K562 (cell line): ENCODE measurements at regions not wholly inside any gene's neighbourhood (a gene's known extent, or its start where the extent isn't known, plus 50 kb on each side); places are given as distances from the start of the nearest gene placed in this dataset.

Experiments
- ARHGAP35 ChIP-seq: fragments of 450-650 bp; IDR thresholded peaks from 2 replicates; pipeline ENCODE4 v1.6.1; 2018; ENCODE audit not compliant: partially characterized antibody
- BMI1 ChIP-seq: fragments of 150-350 bp; IDR thresholded peaks from 2 replicates; pipeline ENCODE4 v1.6.1; 2014; ENCODE audit warnings: low read length
- CHD2 ChIP-seq: IDR thresholded peaks from 2 replicates; pipeline ENCODE4 v1.6.1; 2011; ENCODE audit warnings: low read depth, low read length
- EZH2 ChIP-seq: IDR thresholded peaks from 2 replicates; pipeline ENCODE4 v1.6.1; 2012; ENCODE audit warnings: low read depth, mild to moderate bottlenecking, inconsistent platforms, low read length, borderline replicate concordance
- MAFK ChIP-seq: IDR thresholded peaks from 2 replicates; pipeline ENCODE4 v1.6.1; 2011; ENCODE audit warnings: low read length, improper control_type of control experiment
- MAZ ChIP-seq, 2 experiments: fragments of 450-650 bp in 1 of 2; sonication (generic) in 1 of 2; formaldehyde crosslinking; IDR thresholded peaks in 1 of 2; conservative IDR thresholded peaks in 1 of 2; 2 replicates each; pipeline versions ENCODE4 v1.4.0 to v1.5.0; 2020; ENCODE audit warnings: mild to moderate bottlenecking in 1 of 2, missing genetic modification reagents in 1 of 2
- POLR2AphosphoS5 ChIP-seq: IDR thresholded peaks from 2 replicates; pipeline ENCODE4 v1.6.1; 2011; ENCODE audit warnings: mild to moderate bottlenecking, low read depth, low read length, moderate library complexity; ENCODE audit not compliant: control insufficient read depth, insufficient read depth
- SAFB2 ChIP-seq: fragments of 200-400 bp; formaldehyde crosslinking; IDR thresholded peaks from 2 replicates; pipeline ENCODE4 v1.6.1; 2018; ENCODE audit warnings: borderline replicate concordance, low read length, low read depth, moderate library complexity; ENCODE audit not compliant: severe bottlenecking
- STAT6 ChIP-seq: sonication (generic); formaldehyde crosslinking; IDR thresholded peaks from 2 replicates; pipeline ENCODE4 v1.8.1; 2023; ENCODE audit warnings: mild to moderate bottlenecking, missing genetic modification reagents
- TBP ChIP-seq: optimal IDR thresholded peaks from 2 replicates; pipeline ENCODE3; 2011; ENCODE audit warnings: low read depth, low read length, improper control_type of control experiment
- ZNF12 ChIP-seq: sonication (generic); formaldehyde crosslinking; IDR thresholded peaks from 2 replicates; pipeline ENCODE4 v1.4.0; 2020; ENCODE audit warnings: mild to moderate bottlenecking, missing genetic modification reagents

GRCh38 chr4:19780871-19781270 is 470.8 kb upstream of the SLIT2 start:
- TF ChIP-seq MAZ (CRISPR knock-in tag; conservative IDR thresholded peaks at IDR 0.05 in 1 of 2, IDR thresholded peaks at IDR 0.05 in 1 of 2) (no peak), EZH2 (no peak), BMI1 (no peak), STAT6 (CRISPR knock-in tag) (no peak), POLR2AphosphoS5 (no peak), MAFK (no peak), TBP (no peak), ARHGAP35 (no peak), SAFB2 (no peak), ZNF12 (no peak), CHD2 (no peak)
